Breast epithelium (tissue), 3 donors: ENCODE measurements at regions not wholly inside any gene's neighbourhood (a gene's known extent, or its start where the extent isn't known, plus 50 kb on each side); places are given as distances from the start of the nearest gene placed in this dataset.

Experiments used
- CTCF ChIP-seq, 3 donors: fragments of 450-650 bp; IDR thresholded peaks; one replicate each; pipeline ENCODE4 v1.5.1; 2016 to 2017; ENCODE audit warnings: antibody characterized with exemption in 3 of 3, mild to moderate bottlenecking in 3 of 3, moderate library complexity in 3 of 3
- POLR2A ChIP-seq: fragments of 450-650 bp; IDR thresholded peaks from one replicate; pipeline ENCODE4 v1.6.1; 2016; ENCODE audit warnings: antibody characterized with exemption, mild to moderate bottlenecking, moderate library complexity
- POLR2AphosphoS5 ChIP-seq, 3 donors: sonication (generic); formaldehyde crosslinking; IDR thresholded peaks; one replicate each; pipeline ENCODE4 v1.6.1; 2017; ENCODE audit warnings: antibody characterized with exemption in 3 of 3

- TF ChIP-seq POLR2A (no peak), CTCF (IDR thresholded peaks at IDR 0.05) (no peak), POLR2AphosphoS5 (IDR thresholded peaks at IDR 0.05) (no peak)
Measured at GRCh38 chr5:34487159-34487879, 168.8 kb upstream of the RAI14 start.
